ENCODE measurements at regions not wholly inside any gene's neighbourhood (a gene's known extent, or its start where the extent isn't known, plus 50 kb on each side); places are given as distances from the start of the nearest gene placed in this dataset.

- TF ChIP-seq CREB3 (tag; conservative IDR thresholded peaks at IDR 0.05; ENCODE audit: low read depth) (no peak), JUND (IDR thresholded peaks at IDR 0.05; ENCODE audit: borderline replicate concordance, low read depth, low read length) (peak; percentile 97), JUND (tag; IDR thresholded peaks at IDR 0.05; ENCODE audit: borderline replicate concordance, low read depth, low read length) (peak; percentile 100), ZNF24 (IDR thresholded peaks at IDR 0.05) (no peak), CCNT2 (IDR thresholded peaks at IDR 0.05; ENCODE audit: borderline replicate concordance, extremely low read depth, insufficient read length, low read depth, low read length) (peak; percentile 29), KLF6 (CRISPR knock-in tag; IDR thresholded peaks at IDR 0.05; ENCODE audit: borderline replicate concordance) (no peak), XRCC5 (IDR thresholded peaks at IDR 0.05; ENCODE audit: low read depth, low read length) (no peak), BCOR (IDR thresholded peaks at IDR 0.05) (peak; percentile 92), CHAMP1 (IDR thresholded peaks at IDR 0.05) (no peak), MAFK (IDR thresholded peaks at IDR 0.05; ENCODE audit: low read length) (no peak), KDM1A (IDR thresholded peaks at IDR 0.05) (peak; percentile 97 to 98), MITF (IDR thresholded peaks at IDR 0.05) (no peak), ZNF324 (CRISPR knock-in tag; IDR thresholded peaks at IDR 0.05) (no peak), GTF2A2 (tag; IDR thresholded peaks at IDR 0.05) (no peak), CSDE1 (IDR thresholded peaks at IDR 0.05) (no peak), TAF9B (IDR thresholded peaks at IDR 0.05; ENCODE audit: partially characterized antibody) (no peak), IRF9 (tag; IDR thresholded peaks at IDR 0.05) (no peak), PHF21A (IDR thresholded peaks at IDR 0.05; ENCODE audit: borderline replicate concordance, low read depth) (0 out of 2 replicates have a peak, but pooled peaks have one; percentile 54), THRAP3 (IDR thresholded peaks at IDR 0.05; ENCODE audit: borderline replicate concordance) (no peak), CHD1 (IDR thresholded peaks at IDR 0.05; ENCODE audit: low read length) (no peak), KLF10 (CRISPR knock-in tag; IDR thresholded peaks at IDR 0.05) (no peak), TAF1 (IDR thresholded peaks at IDR 0.05; ENCODE audit: control insufficient read depth, extremely low read depth, insufficient read depth, low read length, severe bottlenecking) (no peak), TSC22D4 (tag; IDR thresholded peaks at IDR 0.05) (no peak), CBFA2T2 (conservative IDR thresholded peaks at IDR 0.05) (peak; percentile 58), CBX8 (IDR thresholded peaks at IDR 0.05; ENCODE audit: borderline replicate concordance, extremely low read depth, low read depth, low read length, poor library complexity, severe bottlenecking) (no peak)
These were observed 99.0 kb upstream of the HNRNPU start (continued) for GRCh38 chr1:244963231-244963826.

Data from K562 (cell line).